CD4-positive, alpha-beta T cell treated with Interleukin-21 for 1 hour (primary cell): ENCODE measurements at regions not wholly inside any gene's neighbourhood (a gene's known extent, or its start where the extent isn't known, plus 50 kb on each side); places are given as distances from the start of the nearest gene placed in this dataset.
"Not testable (repeated sequence)": the region's sequence is repeated elsewhere in the genome, so short reads cannot be mapped to it uniquely, and the experiment has no call there.

Experiments used
- DNase-seq: peaks from one replicate; pipeline ENCODE4 v3.0.0-alpha.2; 2020

DNA sequence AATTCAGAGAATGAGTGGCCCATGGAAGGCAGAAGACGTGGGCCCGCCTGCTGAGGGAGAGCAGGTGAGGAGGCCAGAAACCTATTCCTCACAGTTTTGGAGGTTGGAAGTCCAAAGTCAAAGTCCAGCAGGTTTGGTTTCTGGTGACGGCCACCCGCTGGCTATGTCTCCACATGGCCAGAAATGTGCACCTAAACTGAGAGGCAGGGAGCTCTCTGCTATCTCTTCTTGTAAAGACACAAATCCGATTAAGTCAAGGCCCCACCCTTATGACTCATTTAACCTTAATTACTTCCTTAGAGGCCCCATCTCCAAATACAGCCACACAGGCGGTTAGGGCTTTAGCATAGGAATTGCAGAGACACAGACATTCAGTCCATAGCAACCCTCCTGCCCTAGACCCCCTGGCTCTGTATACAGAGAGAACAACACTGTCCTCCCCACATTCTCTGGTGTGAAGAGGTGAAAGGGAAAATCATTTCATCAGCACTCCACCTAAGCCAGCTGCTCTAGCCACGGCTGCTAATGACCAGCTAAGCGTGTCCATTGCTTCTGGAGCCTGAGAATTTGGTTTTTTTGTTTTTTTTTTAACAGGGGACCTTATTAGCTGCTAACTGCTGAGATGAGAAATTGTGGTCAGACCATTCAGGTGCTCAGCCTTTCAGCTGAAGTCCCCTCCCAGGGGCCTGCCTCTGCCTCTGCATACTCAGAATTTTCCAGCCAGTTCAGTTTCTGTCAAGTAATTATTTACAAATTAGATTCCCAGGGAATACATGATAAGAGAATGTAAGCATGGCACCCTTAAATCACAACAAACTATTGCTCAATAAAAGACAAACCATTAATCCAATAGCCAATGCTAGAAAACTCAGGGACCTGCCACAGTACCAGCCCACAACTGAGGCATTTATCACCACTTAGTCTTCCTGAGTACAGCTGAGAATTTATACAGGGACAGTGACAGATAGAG, 368.7 kb upstream of the ID2 start:
- DNase-seq, result peak; percentile 46

DNA sequence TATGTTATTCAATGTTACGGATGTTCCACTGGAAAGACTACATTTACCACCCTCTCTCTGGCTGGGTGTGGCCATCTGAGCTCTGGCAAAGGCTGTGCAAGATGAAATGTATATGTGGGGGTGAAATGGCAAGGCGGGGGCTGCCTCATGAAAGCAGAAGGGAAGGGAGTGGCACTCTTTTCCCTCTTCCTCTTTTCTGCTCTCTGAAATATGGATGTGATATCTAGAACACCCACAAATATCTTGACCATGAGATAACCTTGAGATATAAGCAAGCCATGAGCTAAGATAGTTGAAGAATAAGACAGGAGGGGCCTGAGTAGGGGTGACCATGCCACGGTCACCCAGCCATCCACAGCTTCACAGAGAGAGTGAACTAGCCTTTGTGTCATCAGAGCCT, 367.8 kb upstream of the ID2 start:
- no peak for DNase-seq

DNA sequence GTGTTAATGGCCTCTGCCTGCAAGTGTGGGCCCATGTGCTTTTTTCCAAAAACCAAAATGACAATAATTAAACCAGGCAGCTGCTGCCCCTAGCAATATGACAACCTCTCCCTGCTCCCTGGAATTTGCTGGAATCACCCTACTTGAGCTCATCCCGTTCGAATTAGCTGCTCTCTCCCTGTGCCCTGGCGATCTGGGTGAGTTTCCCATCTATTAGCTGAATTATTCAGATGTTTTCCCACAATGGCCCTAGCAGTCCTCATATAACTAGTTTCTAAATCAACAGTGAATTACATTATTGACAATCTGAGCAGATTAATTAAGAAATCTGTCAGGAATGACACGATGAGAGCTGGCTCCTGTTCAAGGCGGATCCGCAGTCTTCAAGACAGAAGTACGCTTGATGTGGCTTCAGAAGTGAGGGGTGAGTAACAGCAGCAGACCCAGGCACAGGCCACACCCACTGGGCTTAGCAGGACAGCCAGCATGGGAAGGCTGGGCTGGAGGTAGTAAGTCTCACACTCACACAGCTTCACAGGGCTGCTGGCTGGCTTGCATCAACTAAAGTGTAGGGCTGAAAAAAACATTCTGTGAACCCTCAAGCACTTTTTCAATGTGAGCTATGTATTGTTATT, 366.2 kb upstream of the ID2 start:
- no peak for DNase-seq

DNA sequence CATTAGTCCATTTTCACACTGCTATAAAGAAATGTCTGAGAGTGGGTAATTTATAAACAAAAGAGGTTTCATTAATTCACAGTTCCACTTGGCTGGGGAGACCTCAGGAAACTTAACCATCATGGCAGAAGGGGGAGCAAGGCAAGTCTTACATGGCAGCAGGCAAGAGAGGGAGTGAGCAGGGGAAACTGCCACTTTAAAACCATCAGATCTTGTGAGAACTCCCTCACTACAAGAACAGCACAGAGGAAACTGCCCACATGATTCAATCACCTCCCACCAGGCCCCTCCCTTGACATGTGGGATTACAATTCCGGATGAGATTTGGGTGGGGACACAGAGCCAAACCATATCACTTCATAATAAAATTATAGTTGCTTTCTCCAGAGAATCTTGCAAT, 365.5 kb upstream of the ID2 start:
- DNase-seq, result no peak

DNA sequence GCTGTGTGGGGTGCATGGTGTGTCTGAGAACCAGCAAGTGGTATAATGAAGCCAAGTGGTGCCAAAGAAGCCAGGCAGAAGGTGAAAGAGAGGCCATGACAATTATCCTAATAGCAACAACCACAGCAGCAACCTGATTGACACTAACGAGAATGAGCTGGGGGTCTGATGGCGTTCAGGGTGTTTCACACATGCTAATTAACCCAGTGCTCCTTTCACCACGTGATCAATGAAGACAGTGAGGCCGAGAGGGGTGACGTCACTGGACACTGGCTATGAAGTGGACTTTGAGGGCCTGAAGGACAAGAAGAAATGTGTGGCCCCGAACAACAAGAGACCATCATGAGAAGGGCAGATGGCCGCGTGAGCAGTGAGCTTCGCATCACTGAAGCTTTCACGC, 364.4 kb upstream of the ID2 start:
- no peak for DNase-seq

DNA sequence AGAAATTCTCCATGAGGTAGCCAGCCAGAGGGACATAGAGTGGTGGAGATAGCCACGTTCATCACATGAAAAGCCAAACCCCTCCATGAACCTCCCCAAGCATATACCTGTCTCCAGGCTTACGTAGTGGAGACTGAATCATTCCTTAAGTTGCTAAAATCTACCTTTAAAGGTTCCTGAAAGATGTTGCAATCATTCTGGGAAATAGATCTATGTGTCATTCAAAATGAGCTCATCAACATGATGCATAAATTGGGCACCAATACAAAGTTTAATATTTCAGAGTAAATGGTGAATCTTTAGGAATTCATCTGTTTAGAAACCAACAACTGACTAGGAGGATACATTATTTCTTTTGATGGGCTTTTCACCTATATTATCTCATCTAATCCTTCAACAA, 362.6 kb upstream of the ID2 start:
- no peak for DNase-seq

DNA sequence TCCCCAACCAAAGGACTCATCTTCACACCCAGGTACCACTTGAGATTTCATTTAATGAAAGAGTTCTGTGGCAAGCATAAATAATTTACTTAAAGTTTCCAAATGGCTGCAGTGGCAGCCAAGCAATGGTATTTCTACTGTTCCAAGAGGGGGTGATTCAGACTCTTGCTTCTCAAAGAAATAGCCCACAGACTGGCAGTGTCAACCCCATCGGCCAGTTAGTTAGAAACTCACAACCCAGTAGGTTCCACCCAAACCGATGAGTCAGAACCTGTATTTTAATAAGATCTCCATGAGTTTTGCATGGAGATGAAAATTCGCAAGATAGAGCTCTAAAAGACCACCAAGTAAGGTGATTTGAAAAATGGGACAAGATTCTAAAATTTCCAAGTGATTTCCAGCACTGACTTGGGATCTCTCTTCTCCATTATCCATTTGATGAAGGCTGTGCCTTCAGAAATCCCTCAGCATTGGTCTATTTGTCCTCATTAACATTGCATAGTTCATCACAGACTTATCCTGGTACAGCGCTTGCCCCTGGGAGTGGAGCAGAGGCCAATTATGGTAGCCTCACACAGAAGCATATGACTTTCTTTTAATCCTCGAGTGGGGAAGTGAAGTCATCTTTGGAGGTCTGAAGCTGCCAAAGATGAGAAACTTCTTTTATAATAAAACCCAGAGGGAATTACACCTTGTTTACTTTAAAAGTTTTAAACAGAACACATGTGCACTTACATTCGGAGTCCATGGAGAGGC, 361.4 kb upstream of the ID2 start:
- DNase-seq, result no peak

DNA sequence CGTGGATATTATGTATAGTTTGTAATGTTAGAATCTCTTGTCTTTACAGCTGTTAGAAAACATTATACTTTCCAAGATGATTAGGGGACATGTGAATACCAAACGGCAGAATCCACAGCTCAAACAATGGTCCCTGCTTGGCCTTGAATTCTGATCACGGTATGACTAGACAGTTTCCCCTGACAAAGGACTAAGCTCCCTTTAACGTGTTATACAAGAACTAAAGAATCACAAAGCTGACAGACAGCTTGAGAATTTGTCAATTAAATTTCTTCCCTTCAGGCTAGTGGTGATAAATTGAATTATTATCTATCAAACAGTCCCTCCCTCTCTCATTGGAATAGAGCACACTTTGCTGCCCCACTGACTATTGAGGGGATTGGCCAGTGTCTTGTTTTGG, 359.2 kb upstream of the ID2 start:
- DNase-seq, result no peak

DNA sequence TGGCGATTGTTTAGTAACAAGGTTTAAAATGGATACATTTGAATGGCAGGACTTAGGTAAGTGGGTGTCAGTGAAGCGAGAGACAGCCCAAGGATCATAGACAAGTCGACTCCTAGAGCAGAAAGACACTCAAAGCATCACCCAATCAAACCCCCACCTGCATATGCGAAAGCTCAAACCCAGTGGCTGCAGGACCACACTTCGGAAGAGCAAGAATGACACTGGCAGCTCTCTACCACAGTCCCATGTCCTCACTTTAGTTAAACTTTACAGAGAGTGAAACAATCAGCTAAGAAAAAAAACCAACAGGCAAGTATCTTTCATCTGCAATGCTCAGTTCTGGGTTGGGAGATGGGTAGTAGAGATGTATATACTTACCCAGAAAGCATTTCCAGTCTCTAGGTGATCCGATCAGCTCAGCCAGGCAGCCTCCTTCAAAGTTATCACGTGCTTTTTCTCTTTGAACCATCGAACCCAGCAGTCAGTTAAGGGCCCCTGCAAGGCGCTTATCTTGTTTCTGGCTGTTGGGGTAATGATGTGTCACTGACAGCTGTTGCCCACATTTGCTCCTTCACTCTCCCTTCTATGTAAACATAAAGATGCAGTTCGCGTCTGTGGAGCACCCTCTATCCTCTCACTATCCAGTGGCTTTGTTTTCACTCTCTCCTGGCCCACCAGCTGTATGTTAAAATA, 357.5 kb upstream of the ID2 start:
- DNase-seq, result no peak

DNA sequence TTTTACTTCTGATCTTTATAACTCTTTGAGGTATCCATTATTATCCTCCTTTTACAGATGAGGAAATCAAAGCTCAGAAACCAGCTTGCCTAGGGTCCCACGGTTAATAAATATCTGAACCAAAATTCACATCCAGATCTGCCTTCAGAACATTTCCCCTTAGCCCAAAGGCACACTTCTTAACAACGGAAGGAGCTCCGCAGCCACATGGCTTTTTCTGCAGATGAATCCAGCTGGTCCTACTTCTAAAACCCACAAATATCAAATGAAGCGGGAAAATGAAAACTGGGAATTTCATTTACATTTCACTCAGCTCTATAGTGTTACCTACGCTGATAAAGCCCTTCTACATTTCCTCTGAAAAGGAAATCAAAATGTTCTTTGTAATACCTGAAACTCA, 357.0 kb upstream of the ID2 start:
- DNase-seq, result no peak

DNA sequence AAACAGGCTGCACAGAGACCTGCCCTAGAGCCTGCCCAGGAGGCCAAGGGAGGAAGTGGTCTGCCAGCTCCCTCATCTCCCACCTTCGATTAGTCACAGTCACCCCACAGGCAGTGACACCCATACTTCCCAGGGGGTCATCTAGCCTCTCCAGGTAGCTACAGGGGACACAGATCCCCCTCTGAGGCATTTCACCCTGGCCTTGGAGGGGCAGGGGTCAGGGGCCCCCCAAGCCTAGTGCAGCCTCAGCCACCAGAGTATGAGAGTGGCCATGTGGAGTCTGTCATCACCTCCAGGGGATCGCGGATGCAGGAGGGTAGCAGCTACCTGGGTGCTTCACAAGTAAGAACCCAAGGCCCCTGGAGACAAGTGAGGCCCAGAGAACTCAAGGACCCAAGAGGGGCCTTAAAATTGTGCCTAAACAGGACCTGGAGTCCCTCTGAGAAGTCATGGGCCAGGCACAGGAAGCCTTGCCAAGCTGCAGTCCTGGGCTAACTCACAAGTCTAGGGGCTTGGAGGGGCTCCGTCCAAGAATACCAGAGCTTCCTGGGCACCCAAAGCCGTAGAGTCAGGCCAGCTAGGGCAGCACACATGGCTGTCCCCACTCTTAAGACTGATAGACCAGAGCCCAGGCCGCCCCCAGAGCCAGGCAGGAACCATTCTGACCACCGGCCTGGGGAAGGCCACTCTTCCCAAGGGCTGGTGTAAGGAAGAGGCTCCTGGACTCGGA, 354.3 kb upstream of the ID2 start:
- no peak for DNase-seq

DNA sequence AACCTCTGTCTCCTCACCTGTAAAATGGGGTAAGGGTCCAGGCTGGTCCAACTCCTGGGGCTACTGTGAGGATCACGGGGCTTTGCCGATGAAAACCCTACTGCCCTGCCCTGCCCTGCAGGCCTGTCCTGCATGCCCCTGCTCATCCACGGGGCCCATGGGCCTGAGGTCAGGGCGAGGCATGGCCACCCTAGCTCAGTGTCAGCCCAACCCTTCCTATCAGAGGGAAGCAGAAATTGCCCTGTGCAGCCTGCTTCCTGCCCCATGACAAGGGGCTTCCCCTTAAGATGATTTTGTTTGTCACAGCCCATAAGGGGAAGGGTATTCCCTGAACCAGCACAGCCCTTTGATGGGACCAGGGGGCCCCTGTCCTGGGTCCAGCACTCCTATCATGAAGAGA, 353.6 kb upstream of the ID2 start:
- DNase-seq, result no peak

DNA sequence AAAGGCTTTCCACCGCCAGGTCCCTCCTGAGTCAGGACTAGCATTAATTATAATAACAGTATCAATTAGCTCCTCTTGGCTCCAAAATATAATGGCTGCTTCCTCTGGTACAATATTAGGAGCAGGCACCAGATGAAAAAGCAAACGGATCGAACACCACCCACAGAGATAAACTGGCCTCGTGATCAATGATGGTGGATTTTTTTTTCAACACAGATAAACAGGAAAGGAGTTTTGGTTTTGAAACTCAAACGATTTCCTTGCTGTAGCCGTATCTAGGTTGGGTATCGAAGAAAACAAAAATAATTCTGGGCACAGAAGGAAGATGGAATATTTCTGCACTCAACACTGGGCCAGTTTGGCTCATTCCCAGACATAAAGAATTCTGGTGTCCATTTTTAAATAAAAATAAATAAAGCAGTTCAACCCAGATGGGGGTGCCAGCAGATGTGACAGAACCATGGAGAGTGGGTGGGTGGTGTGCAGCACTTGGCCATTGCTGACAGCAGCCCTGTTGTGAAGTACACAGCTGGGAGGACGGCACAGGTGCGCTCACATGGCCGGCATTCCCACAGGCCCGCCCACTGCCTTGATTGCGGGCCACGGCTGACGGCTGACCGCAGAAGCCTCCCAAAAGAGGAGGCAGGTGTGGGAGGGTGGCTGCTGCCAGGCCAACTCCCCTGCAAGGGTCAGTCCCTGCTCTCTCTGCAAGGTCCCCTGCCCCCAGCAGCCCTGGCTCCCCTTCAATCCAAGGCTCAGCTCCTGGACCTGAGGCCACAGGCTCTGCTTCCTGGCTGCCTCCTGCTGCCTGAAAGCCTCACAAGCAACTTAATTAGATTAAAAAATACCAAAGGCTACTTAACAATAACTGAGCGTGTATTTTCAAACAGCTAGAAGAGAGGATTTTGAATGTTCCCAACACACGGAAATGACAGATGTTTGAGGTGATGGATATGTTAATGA, 351.9 kb upstream of the ID2 start:
- no peak for DNase-seq

DNA sequence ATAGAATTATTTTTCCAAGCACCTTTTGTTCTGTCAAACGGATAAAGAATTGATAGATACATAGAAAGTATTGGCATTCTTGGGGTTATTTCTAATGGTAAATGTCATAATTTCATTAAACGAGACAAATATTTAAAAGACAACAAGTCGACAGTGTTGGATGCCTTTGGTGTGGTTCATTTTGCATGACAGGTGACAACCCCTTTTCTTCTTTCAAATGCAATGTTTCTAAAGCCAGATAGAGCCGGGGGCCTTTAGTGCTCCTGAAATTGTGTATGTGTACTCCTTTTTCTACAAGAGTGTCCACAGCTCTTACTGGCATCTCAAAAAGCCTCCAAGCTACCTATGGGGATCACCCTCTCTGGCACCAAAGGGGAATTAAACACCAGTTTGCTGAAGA, 350.8 kb upstream of the ID2 start:
- no peak for DNase-seq

DNA sequence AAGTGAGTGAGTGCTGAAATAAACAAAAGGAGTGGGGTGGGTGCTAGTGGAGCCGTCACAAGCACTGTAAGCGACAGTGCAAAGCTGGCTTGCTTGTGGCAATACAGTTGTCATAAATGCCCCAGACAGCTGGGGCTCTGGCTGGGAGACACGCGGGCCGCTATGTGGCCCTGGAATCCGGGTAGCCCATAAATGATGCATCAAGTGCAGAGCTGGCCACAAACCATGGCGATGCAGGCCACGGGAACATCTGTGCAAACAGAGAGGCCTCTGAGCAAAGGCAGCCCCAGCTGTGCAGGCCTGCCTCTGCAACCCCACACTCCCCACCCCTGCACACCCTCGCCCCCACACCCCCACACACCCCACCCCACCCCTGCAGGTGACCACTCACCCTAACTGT, 349.2 kb upstream of the ID2 start:
- DNase-seq, result no peak

DNA sequence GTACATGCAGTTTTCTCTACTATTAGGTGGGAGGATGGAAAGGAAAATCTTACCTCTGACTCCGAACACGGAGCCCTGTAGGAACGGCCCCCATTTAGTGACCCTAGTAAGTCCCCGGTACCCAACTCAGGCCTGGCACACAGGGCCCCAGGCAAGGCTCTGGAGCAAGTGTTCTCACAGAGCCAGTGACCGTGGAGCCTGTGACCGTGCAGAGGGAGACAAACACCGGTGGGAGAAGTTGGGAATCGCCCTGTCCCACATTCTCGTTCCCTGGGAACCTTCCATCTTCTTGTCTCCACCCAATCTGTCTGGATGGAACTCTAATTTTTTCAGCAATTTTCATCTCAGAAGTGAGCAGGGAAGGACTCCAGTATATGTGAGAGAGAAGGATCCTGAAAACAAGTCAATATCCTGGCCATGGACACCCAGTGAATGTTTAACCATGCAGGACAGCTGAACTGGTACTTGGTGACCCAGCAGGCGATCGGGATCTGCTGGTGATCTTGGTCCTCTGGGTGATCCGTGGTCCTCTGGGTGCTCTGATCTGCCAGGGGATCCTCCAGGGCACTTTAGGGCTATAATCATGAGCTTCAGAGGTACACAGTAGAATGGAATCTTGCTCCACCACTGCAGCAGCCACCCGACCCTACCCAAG, 348.6 kb upstream of the ID2 start:
- DNase-seq, result no peak

DNA sequence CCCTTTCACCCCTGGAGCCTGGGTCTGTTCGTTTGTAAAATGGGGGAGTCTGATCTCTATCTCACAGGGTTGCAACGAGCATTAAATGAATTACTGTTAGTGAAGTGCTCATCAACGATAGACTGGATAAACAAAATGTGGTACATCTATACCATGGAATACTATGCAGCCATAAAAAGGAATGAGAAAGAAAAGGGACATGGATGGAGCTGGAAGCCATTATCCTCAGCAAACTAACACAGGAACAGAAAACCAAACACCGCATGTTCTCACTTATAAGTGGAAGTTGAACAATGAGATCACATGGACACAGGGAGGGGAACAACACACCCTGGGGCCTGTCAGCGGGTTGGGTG, 348.0 kb upstream of the ID2 start:
- not testable (repeated sequence) for DNase-seq

DNA sequence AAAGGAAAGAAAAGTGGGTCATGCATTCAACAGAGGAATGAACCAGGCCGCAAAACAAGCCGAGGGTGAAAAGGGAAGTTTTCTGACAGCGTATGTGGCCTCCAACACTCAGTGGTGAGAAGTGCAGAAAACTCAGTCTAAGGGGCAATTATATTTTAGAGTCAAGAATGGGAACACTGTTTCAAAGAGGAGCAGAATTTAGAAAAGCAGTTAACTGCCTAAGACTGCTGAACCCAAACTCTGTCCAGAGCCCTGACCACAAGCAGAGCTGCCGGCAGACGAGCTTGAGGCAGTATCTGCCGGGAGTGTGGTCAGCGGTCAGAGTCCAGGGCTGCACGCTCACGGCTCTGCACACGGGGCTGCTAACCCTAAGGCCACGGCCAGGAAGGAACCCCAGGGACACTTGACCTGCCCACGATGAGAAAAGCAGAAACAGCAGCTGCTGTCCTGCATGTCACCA, 347.0 kb upstream of the ID2 start:
- no peak for DNase-seq

DNA sequence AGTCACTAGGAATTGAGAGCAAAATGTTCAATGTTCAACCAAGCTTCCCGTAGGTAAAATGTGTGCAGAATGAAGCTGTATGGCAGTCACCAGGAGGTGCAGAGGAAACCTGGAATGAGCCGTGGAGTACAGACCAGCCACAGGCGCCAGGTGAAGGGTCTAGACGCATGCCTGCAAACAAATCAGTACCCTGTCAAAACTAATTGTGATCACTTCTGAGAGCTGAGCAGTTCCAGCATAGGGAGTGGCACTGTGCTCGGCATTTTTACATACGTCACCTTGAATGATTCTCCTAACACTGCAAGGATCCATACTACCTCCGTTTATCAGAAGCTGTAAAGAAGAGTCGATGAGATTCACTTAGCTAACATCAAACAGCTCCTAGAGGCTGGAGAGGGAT, 346.1 kb upstream of the ID2 start:
- DNase-seq, result no peak

DNA sequence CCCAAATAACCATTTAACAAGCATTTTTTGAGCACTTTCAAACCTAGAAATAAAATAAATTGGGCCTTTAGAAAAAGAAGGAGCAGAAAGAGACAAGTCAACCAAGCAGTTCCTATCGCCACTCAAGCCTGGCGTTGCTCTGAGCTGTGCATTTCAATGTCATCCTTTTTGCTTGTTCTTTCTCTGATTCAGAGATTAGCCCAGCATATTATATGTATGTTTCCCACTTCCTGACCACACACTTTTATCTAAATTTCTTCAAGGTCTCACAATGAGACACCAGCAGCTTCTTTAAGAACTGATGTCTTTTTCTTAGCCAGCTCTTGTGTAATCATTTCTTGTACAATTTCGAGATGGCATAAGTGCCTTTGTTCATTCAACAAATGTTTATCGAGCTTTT, 344.5 kb upstream of the ID2 start:
- peak; percentile 46 for DNase-seq

DNA sequence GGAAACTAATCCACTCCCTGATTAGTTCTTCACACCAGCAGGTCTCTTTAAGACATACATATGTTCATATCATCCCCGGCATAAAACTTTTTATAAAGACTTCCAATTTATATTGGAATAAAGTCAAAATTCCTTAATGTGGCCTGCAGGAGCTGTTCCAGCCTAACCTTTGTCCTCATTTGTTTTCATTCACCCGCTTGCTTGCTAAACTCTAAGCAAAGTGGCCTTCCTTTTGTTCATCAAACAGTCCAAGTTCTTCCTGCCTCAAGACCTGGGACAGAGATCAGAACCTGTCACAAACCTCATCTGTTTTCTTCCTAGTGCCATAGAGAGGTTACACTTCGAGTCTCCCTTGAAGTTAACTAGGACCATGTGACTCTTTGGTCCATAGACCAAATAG, 339.4 kb upstream of the ID2 start:
- no peak for DNase-seq
